ENCODE measurements at regions not wholly inside any gene's neighbourhood (a gene's known extent, or its start where the extent isn't known, plus 50 kb on each side); places are given as distances from the start of the nearest gene placed in this dataset.

DNA sequence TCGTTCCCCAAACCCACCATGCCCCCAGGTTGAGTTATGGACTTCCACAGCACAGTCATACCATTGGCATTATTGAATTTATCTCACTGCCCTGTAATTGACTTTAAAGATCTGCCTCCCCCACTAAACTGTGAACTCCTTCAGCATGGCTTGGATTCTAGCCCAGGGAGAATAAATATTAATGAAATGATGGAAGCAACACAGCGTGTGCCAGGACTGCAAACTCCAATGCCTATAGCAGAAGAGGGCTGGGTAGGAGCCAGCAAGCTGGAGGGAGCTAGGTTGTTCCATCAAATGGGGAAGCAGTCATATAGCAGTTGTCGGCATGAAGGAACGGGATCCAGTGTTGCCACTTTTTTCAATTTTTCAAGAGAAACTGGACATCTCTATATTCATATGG, 69.0 kb upstream of the MSX2 start:
- Histone ChIP-seq H3K9me3 (no peaks in the 10 kb centered on the region), H3K36me3 (ENCODE audit: low read depth) (no peaks in the 10 kb centered on the region), H3K4me3 (no peak overlapping the region), H3K4me1 (ENCODE audit: low read depth) (no peaks in the 10 kb centered on the region)
- DNase-seq (no peak), ATAC-seq (no peak)
- intact Hi-C loops (cut with DNase I, micrococcal nuclease) = no loop called here
- TF ChIP-seq, protein P1, sequence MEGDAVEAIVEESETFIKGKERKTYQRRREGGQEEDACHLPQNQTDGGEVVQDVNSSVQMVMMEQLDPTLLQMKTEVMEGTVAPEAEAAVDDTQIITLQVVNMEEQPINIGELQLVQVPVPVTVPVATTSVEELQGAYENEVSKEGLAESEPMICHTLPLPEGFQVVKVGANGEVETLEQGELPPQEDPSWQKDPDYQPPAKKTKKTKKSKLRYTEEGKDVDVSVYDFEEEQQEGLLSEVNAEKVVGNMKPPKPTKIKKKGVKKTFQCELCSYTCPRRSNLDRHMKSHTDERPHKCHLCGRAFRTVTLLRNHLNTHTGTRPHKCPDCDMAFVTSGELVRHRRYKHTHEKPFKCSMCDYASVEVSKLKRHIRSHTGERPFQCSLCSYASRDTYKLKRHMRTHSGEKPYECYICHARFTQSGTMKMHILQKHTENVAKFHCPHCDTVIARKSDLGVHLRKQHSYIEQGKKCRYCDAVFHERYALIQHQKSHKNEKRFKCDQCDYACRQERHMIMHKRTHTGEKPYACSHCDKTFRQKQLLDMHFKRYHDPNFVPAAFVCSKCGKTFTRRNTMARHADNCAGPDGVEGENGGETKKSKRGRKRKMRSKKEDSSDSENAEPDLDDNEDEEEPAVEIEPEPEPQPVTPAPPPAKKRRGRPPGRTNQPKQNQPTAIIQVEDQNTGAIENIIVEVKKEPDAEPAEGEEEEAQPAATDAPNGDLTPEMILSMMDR (IDR thresholded peaks at IDR 0.05) = no peak

DNA sequence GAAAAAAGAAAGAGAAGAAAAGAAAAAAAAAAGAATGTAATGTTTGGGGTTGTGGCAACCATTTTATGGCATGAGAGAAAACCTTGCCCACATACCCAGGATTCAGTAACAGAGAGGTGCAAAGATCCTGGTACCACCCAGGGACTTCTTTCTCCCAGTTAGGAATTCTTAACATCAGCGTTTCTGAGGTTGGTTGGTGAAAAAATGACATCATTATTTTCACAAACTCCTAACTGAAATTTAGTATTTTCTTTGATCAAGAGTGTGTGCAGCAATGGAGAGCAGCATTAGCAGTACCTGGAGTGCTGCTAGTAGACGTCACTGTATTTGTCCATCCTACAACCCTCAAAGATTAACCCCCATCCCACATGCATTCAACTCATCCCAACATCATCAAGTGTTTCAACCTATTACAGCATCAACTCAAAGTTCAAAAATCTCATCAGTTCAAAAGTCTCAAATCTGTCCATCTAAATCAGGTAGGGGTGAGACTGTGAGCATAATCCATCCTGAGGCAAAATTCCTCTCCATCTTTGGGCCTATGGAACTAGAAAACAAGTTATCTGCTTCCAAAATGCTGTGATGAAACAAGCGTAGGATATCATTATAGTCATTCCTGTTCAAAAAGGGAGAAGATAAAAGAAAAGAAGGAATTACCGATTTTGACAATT, 60.1 kb upstream of the MSX2 start:
- Histone ChIP-seq H3K4me3 (no peak overlapping the region), H3K9me3 (no peaks in the 10 kb centered on the region), H3K36me3 (ENCODE audit: low read depth) (no peaks in the 10 kb centered on the region), H3K4me1 (ENCODE audit: low read depth) (no peaks in the 10 kb centered on the region)
- DNase-seq = no peak
- TF ChIP-seq, protein P1 (IDR thresholded peaks at IDR 0.05) = no peak
- ATAC-seq = no peak
- intact Hi-C loops (cut with DNase I, micrococcal nuclease) = no loop called here

DNA sequence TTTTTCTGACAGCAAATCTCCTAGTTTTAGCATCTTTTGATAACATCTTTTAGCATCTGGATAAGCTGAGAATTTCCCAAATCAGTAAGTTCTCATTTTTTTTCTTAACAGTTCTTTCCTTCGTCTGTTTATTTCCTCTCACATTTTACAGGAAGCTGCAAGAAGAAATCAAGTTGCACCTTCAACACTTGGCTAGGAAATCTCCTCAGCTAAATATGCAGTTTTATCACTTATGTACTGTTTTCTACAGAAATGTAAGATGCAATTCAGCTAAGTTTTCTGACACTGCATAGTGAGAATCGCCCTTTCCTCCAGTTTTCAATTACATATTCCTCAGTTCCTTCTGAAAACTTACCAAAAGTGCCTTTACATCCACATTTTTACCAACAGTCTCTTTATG, 59.0 kb upstream of the MSX2 start:
- ATAC-seq = no peak
- TF ChIP-seq, protein P1 (IDR thresholded peaks at IDR 0.05) = no peak
- Histone ChIP-seq H3K4me3 (no peak overlapping the region), H3K4me1 (ENCODE audit: low read depth) (no peaks in the 10 kb centered on the region), H3K9me3 (no peaks in the 10 kb centered on the region), H3K36me3 (ENCODE audit: low read depth) (no peaks in the 10 kb centered on the region)
- intact Hi-C loops (cut with DNase I, micrococcal nuclease) = no loop called here
- DNase-seq = no peak

DNA sequence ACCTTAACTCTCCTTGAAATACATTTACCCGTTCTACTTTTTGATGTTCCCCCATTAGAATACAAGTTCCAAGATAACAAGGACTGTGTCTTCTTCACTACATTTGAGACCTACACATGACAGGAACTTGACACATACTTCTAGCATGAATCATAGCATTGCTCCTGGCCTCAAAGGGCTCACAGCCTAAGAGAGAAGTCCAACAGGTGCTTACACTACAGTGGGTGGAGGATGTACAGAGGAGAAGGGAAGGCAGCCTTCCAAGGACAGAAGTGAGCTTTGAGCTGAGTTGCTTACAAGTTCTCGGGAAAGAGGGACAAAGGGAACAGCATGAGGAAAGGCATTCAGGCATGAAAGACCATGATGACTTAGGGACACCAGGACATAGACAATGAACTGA, 56.9 kb upstream of the MSX2 start:
- H3K4me3 ChIP-seq = no peak overlapping the region
- no peak for DNase-seq
- no peaks in the 10 kb centered on the region for H3K4me1 ChIP-seq (ENCODE audit: low read depth)
- H3K36me3 ChIP-seq (ENCODE audit: low read depth) = no peaks in the 10 kb centered on the region
- H3K9me3 ChIP-seq = no peaks in the 10 kb centered on the region
- TF ChIP-seq, protein P1 (IDR thresholded peaks at IDR 0.05) = no peak
- no peak for ATAC-seq
- intact Hi-C loops (cut with DNase I, micrococcal nuclease) = no loop called here

DNA sequence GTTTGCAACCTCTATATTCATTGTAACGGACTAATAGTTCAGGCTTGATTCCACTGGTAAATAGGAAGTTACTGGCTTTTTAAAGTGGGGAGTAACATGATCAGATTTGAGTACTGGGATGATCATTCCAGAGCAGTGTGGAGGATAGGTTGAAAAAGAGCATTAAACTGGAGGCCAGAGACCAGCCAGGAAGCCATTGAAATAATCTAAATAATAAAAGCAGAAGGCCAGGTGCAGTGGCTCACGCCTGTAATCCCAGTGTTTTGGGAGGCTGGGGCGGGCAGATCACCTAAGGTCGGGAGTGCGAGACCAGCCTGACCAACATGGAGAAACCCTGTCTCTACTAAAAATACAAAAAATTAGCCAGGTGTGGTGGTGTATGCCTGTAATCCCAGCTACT, 56.0 kb upstream of the MSX2 start:
- H3K4me3 ChIP-seq = no peak overlapping the region
- intact Hi-C loops (cut with DNase I, micrococcal nuclease) = no loop called here
- no peaks in the 10 kb centered on the region for H3K9me3 ChIP-seq
- ATAC-seq = no peak
- H3K4me1 ChIP-seq (ENCODE audit: low read depth) = no peaks in the 10 kb centered on the region
- DNase-seq = no peak
- no peaks in the 10 kb centered on the region for H3K36me3 ChIP-seq (ENCODE audit: low read depth)
- TF ChIP-seq, protein P1 (IDR thresholded peaks at IDR 0.05) = no peak

Measured in mucosa of descending colon (tissue), 3 donors.